GM12891 (cell line): ENCODE measurements at regions not wholly inside any gene's neighbourhood (a gene's known extent, or its start where the extent isn't known, plus 50 kb on each side); places are given as distances from the start of the nearest gene placed in this dataset.

Experiments
- DNase-seq: peaks from one replicate; pipeline ENCODE4 v3.0.0; 2011; ENCODE audit warnings: low spot score; ENCODE audit not compliant: insufficient read length
- FAIRE-seq: peaks from 2 replicates; lab custom pipeline; 2011; peaks lifted over from hg19 to GRCh38; lab: Jason Lieb, UNC
- PAX5 ChIP-seq: IDR thresholded peaks from 2 replicates; pipeline ENCODE4 v1.6.1; 2011; ENCODE audit warnings: low read length, moderate library complexity, mild to moderate bottlenecking; ENCODE audit not compliant: insufficient read depth, severe bottlenecking
- POLR2A ChIP-seq: IDR thresholded peaks from 2 replicates; pipeline ENCODE4 v1.6.1; 2011; ENCODE audit warnings: low read depth, low read length, control low read depth
- POLR2AphosphoS5 ChIP-seq: IDR thresholded peaks from 2 replicates; pipeline ENCODE4 v1.6.1; 2011; ENCODE audit warnings: low read depth, low read length, control low read depth
- POU2F2 ChIP-seq: IDR thresholded peaks from 2 replicates; pipeline ENCODE4 v1.6.1; 2011; ENCODE audit warnings: low read depth, mild to moderate bottlenecking, control low read depth, low read length, moderate library complexity
- SPI1 ChIP-seq: IDR thresholded peaks from 2 replicates; pipeline ENCODE4 v1.6.1; 2011; ENCODE audit warnings: low read depth, low read length, control low read depth
- TAF1 ChIP-seq: IDR thresholded peaks from 2 replicates; pipeline ENCODE4 v1.6.1; 2011; ENCODE audit warnings: low read depth, low read length, control low read depth

GRCh38 chr4:30903502-30904214 lies 183.5 kb downstream of the PCDH7 start:
- FAIRE-seq (no peak), DNase-seq (no peak)
- TF ChIP-seq PAX5 = no peak
- no peak for TF ChIP-seq POU2F2
- no peak for TF ChIP-seq POLR2A
- no peak for TF ChIP-seq TAF1
- no peak for TF ChIP-seq POLR2AphosphoS5
- TF ChIP-seq SPI1 = no peak

GRCh38 chr4:30904215-30904555 lies 184.0 kb downstream of the PCDH7 start:
- no peak for TF ChIP-seq POU2F2
- TF ChIP-seq POLR2AphosphoS5 = no peak
- TF ChIP-seq PAX5 = no peak
- TF ChIP-seq TAF1 = no peak
- TF ChIP-seq POLR2A = no peak
- TF ChIP-seq SPI1 = no peak
- DNase-seq = no peak
- no peak for FAIRE-seq

- TF ChIP-seq PAX5 = no peak
- TF ChIP-seq POLR2A = no peak
- TF ChIP-seq POLR2AphosphoS5 = no peak
- no peak for TF ChIP-seq SPI1
- TF ChIP-seq TAF1 = no peak
- TF ChIP-seq POU2F2 = no peak
- DNase-seq = no peak
- FAIRE-seq = no peak
Measured at GRCh38 chr4:30904588-30904987, 184.4 kb downstream of the PCDH7 start.

GRCh38 chr4:30912098-30912714 lies 192.0 kb downstream of the PCDH7 start:
- DNase-seq (no peak), FAIRE-seq (no peak)
- TF ChIP-seq POLR2AphosphoS5 = no peak
- TF ChIP-seq PAX5 = no peak
- no peak for TF ChIP-seq SPI1
- no peak for TF ChIP-seq TAF1
- TF ChIP-seq POLR2A = no peak
- no peak for TF ChIP-seq POU2F2

- DNase-seq = no peak
- TF ChIP-seq POLR2AphosphoS5 (no peak), PAX5 (no peak), POU2F2 (no peak), POLR2A (no peak), TAF1 (no peak), SPI1 (no peak)
- no peak for FAIRE-seq
Measured at GRCh38 chr4:30916337-30917274, 196.4 kb downstream of the PCDH7 start.

- no peak for FAIRE-seq
- no peak for TF ChIP-seq POLR2A
- TF ChIP-seq POLR2AphosphoS5 = no peak
- TF ChIP-seq POU2F2 = no peak
- TF ChIP-seq SPI1 = no peak
- no peak for TF ChIP-seq PAX5
- no peak for TF ChIP-seq TAF1
Measured at GRCh38 chr4:30917946-30918345, 197.8 kb downstream of the PCDH7 start.

GRCh38 chr4:30919458-30919857 lies 199.3 kb downstream of the PCDH7 start:
- TF ChIP-seq POLR2AphosphoS5 = no peak
- TF ChIP-seq POLR2A = no peak
- no peak for TF ChIP-seq PAX5
- TF ChIP-seq TAF1 = no peak
- no peak for TF ChIP-seq POU2F2
- TF ChIP-seq SPI1 = no peak
- FAIRE-seq (no peak), DNase-seq (no peak)

More at GRCh38 chr4:30917946-30918345, 197.8 kb downstream of the PCDH7 start:
- DNase-seq = no peak

- no peak for FAIRE-seq
- no peak for TF ChIP-seq TAF1
- TF ChIP-seq PAX5 = no peak
- no peak for TF ChIP-seq SPI1
- TF ChIP-seq POLR2AphosphoS5 = no peak
- no peak for TF ChIP-seq POU2F2
- TF ChIP-seq POLR2A = no peak
- DNase-seq = no peak
Measured at GRCh38 chr4:30920043-30920442, 199.9 kb downstream of the PCDH7 start.

GRCh38 chr4:30922625-30923024 lies 202.5 kb downstream of the PCDH7 start:
- TF ChIP-seq POLR2A = no peak
- no peak for TF ChIP-seq POU2F2
- TF ChIP-seq TAF1 = no peak
- TF ChIP-seq POLR2AphosphoS5 = no peak
- no peak for TF ChIP-seq PAX5
- no peak for TF ChIP-seq SPI1
- FAIRE-seq (no peak), DNase-seq (no peak)
